Neural cell (in vitro differentiated cells): ENCODE measurements at regions not wholly inside any gene's neighbourhood (a gene's known extent, or its start where the extent isn't known, plus 50 kb on each side); places are given as distances from the start of the nearest gene placed in this dataset.

Source experiments
- EZH2 ChIP-seq: fragments of 200-600, 300-800 bp; shearing (Covaris generic), sonication (generic); IDR thresholded peaks from 2 replicates; pipeline ENCODE4 v1.6.1; 2014; ENCODE audit warnings: antibody characterized with exemption, low read length, borderline replicate concordance, mild to moderate bottlenecking; ENCODE audit not compliant: insufficient read depth, poor library complexity, severe bottlenecking
- TAF1 ChIP-seq: IDR thresholded peaks from 2 replicates; pipeline ENCODE4 v1.6.1; 2012; ENCODE audit warnings: low read depth
- TF ChIP-seq, protein P1 (sequence below): IDR thresholded peaks from 2 replicates; pipeline ENCODE4 v1.6.1; 2012; ENCODE audit warnings: borderline replicate concordance

- TF ChIP-seq EZH2: no peak
- TF ChIP-seq TAF1: no peak
- TF ChIP-seq, protein P1, sequence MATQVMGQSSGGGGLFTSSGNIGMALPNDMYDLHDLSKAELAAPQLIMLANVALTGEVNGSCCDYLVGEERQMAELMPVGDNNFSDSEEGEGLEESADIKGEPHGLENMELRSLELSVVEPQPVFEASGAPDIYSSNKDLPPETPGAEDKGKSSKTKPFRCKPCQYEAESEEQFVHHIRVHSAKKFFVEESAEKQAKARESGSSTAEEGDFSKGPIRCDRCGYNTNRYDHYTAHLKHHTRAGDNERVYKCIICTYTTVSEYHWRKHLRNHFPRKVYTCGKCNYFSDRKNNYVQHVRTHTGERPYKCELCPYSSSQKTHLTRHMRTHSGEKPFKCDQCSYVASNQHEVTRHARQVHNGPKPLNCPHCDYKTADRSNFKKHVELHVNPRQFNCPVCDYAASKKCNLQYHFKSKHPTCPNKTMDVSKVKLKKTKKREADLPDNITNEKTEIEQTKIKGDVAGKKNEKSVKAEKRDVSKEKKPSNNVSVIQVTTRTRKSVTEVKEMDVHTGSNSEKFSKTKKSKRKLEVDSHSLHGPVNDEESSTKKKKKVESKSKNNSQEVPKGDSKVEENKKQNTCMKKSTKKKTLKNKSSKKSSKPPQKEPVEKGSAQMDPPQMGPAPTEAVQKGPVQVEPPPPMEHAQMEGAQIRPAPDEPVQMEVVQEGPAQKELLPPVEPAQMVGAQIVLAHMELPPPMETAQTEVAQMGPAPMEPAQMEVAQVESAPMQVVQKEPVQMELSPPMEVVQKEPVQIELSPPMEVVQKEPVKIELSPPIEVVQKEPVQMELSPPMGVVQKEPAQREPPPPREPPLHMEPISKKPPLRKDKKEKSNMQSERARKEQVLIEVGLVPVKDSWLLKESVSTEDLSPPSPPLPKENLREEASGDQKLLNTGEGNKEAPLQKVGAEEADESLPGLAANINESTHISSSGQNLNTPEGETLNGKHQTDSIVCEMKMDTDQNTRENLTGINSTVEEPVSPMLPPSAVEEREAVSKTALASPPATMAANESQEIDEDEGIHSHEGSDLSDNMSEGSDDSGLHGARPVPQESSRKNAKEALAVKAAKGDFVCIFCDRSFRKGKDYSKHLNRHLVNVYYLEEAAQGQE: no peak
Observed at GRCh38 chr5:110366716-110367115, 359.8 kb downstream of the TMEM232 start.
